Lower lobe of right lung (tissue), 2 donors: ENCODE measurements at regions not wholly inside any gene's neighbourhood (a gene's known extent, or its start where the extent isn't known, plus 50 kb on each side); places are given as distances from the start of the nearest gene placed in this dataset.
A peak's percentile ranks its signal among the peaks of the same experiment; 100 is the strongest.

Experiments used
- ATAC-seq, 2 donors: fragments of 200-7000 bp; cut with Tn5 transposase; one replicate each; pipeline ENCODE4 v1.9.1; 2020 to 2022; ENCODE audit warnings: mild to moderate bottlenecking in 2 of 2, moderate library complexity in 2 of 2
- DNase-seq: peaks from one replicate; pipeline ENCODE4 v3.0.0-alpha.2; 2020
- H3K27ac ChIP-seq: fragments of 200-600 bp; one replicate; pipeline ENCODE4 v1.8.0; 2022
- H3K27me3 ChIP-seq: fragments of 200-600 bp; one replicate; pipeline ENCODE4 v1.8.0; 2022; ENCODE audit warnings: low read depth
- H3K36me3 ChIP-seq: fragments of 200-600 bp; one replicate; pipeline ENCODE4 v1.8.0; 2022; ENCODE audit warnings: mild to moderate bottlenecking
- H3K4me1 ChIP-seq: fragments of 200-600 bp; one replicate; pipeline ENCODE4 v1.8.0; 2022
- H3K4me3 ChIP-seq: fragments of 200-600 bp; one replicate; pipeline ENCODE4 v1.8.0; 2022; ENCODE audit warnings: mild to moderate bottlenecking
- H3K9me3 ChIP-seq: fragments of 200-600 bp; one replicate; pipeline ENCODE4 v1.8.0; 2022
- CTCF ChIP-seq: fragments of 200-600 bp; IDR thresholded peaks from one replicate; pipeline ENCODE4 v1.8.0; 2022; ENCODE audit warnings: antibody characterized with exemption, mild to moderate bottlenecking
- intact Hi-C: fragments of 100-400 bp; cut with DNase I; formaldehyde crosslinking; loops from one replicate; pipeline ENCODE4 v1.11.0; 2022
- donor health status: DM: no; HTN: yes; CAD: no; lungs with severe emphysema.

- ATAC-seq: no peak
- Histone ChIP-seq H3K4me1 (no peaks in the 10 kb centered on the region), H3K9me3 (no peaks in the 10 kb centered on the region), H3K27ac (no peak overlapping the region), H3K27me3 (no peaks in the 10 kb centered on the region), H3K4me3 (no peak overlapping the region), H3K36me3 (no peaks in the 10 kb centered on the region)
- no peak for DNase-seq
- intact Hi-C loops: no loop called here
- no peak for TF ChIP-seq CTCF
Observed at GRCh38 chr2:198307093-198307492, 502.7 kb downstream of the PLCL1 start.

GRCh38 chr2:198304859-198305258, 500.5 kb downstream of the PLCL1 start:
- no peak overlapping the region for H3K4me3 ChIP-seq
- H3K27ac ChIP-seq: no peak overlapping the region
- intact Hi-C loops: no loop called here
- H3K27me3 ChIP-seq: no peaks in the 10 kb centered on the region
- no peaks in the 10 kb centered on the region for H3K9me3 ChIP-seq
- DNase-seq (no peak), ATAC-seq (no peak)
- TF ChIP-seq CTCF: no peak
- H3K4me1 ChIP-seq: no peaks in the 10 kb centered on the region
- no peaks in the 10 kb centered on the region for H3K36me3 ChIP-seq

- no peak for ATAC-seq
- no peak for DNase-seq
- Histone ChIP-seq H3K4me1 (no peaks in the 10 kb centered on the region), H3K27me3 (no peaks in the 10 kb centered on the region), H3K36me3 (no peaks in the 10 kb centered on the region), H3K4me3 (no peak overlapping the region), H3K9me3 (no peaks in the 10 kb centered on the region), H3K27ac (no peak overlapping the region)
- no peak for TF ChIP-seq CTCF
- intact Hi-C loops: no loop called here
Observed at GRCh38 chr2:198297350-198297749, 493.0 kb downstream of the PLCL1 start.

GRCh38 chr2:198296665-198297308, 492.4 kb downstream of the PLCL1 start:
- Histone ChIP-seq H3K4me1 (no peaks in the 10 kb centered on the region), H3K9me3 (no peaks in the 10 kb centered on the region), H3K27me3 (no peaks in the 10 kb centered on the region), H3K27ac (no peak overlapping the region), H3K36me3 (no peaks in the 10 kb centered on the region), H3K4me3 (no peak overlapping the region)
- TF ChIP-seq CTCF: peak; percentile 79
- ATAC-seq (peak; percentile 71 to 77), DNase-seq (no peak)
- intact Hi-C loops: no loop called here

GRCh38 chr2:198293281-198293680, 488.9 kb downstream of the PLCL1 start:
- intact Hi-C loops: no loop called here
- no peak overlapping the region for H3K27ac ChIP-seq
- no peak overlapping the region for H3K4me3 ChIP-seq
- H3K4me1 ChIP-seq: no peaks in the 10 kb centered on the region
- H3K27me3 ChIP-seq: no peaks in the 10 kb centered on the region
- H3K9me3 ChIP-seq: no peaks in the 10 kb centered on the region
- ATAC-seq (no peak), DNase-seq (no peak)
- no peak for TF ChIP-seq CTCF
- H3K36me3 ChIP-seq: no peaks in the 10 kb centered on the region
